Cerebellar cortex (tissue), 1 donor: ENCODE measurements at regions not wholly inside any gene's neighbourhood (a gene's known extent, or its start where the extent isn't known, plus 50 kb on each side); places are given as distances from the start of the nearest gene placed in this dataset.

Experiments
- DNase-seq: peaks from one replicate; pipeline ENCODE4 v3.0.0-alpha.2; 2015; ENCODE audit warnings: low spot score

- no peak for DNase-seq
Measured at GRCh38 chr5:14090755-14091154, 52.4 kb upstream of the TRIO start.

- DNase-seq, result no peak
Measured at GRCh38 chr5:14090290-14090689, 52.9 kb upstream of the TRIO start.

- DNase-seq, result no peak
Measured at GRCh38 chr5:14089198-14089597, 53.9 kb upstream of the TRIO start.

GRCh38 chr5:14086261-14086660, 56.9 kb upstream of the TRIO start:
- DNase-seq, result no peak

GRCh38 chr5:14082973-14083372, 60.2 kb upstream of the TRIO start:
- no peak for DNase-seq

- no peak for DNase-seq
Measured at GRCh38 chr5:14082523-14082922, 60.6 kb upstream of the TRIO start.

- no peak for DNase-seq
Measured at GRCh38 chr5:14081791-14082190, 61.4 kb upstream of the TRIO start.

- no peak for DNase-seq
Measured at GRCh38 chr5:14078716-14079115, 64.4 kb upstream of the TRIO start.

GRCh38 chr5:14077501-14077900, 65.6 kb upstream of the TRIO start:
- no peak for DNase-seq

- DNase-seq, result no peak
Measured at GRCh38 chr5:14076561-14076960, 66.6 kb upstream of the TRIO start.

- no peak for DNase-seq
Measured at GRCh38 chr5:14075937-14076336, 67.2 kb upstream of the TRIO start.

- DNase-seq, result no peak
Measured at GRCh38 chr5:14071433-14071832, 71.7 kb upstream of the TRIO start.

GRCh38 chr5:14069021-14069420, 74.1 kb upstream of the TRIO start:
- DNase-seq, result no peak

GRCh38 chr5:14068136-14068535, 75.0 kb upstream of the TRIO start:
- no peak for DNase-seq

GRCh38 chr5:14066326-14066725, 76.8 kb upstream of the TRIO start:
- DNase-seq, result no peak

GRCh38 chr5:14064841-14065240, 78.3 kb upstream of the TRIO start:
- DNase-seq, result no peak

- no peak for DNase-seq
Measured at GRCh38 chr5:14063691-14064090, 79.5 kb upstream of the TRIO start.

- DNase-seq, result no peak
Measured at GRCh38 chr5:14063138-14063537, 80.0 kb upstream of the TRIO start.

GRCh38 chr5:14062178-14062577, 81.0 kb upstream of the TRIO start:
- DNase-seq, result no peak

- DNase-seq, result no peak
Measured at GRCh38 chr5:14061106-14061505, 82.0 kb upstream of the TRIO start.

GRCh38 chr5:14060218-14060617, 82.9 kb upstream of the TRIO start:
- DNase-seq, result no peak

- DNase-seq, result no peak
Measured at GRCh38 chr5:14059810-14060209, 83.3 kb upstream of the TRIO start.

- DNase-seq, result no peak
Measured at GRCh38 chr5:14057289-14057688, 85.9 kb upstream of the TRIO start.

- no peak for DNase-seq
Measured at GRCh38 chr5:14056039-14056438, 87.1 kb upstream of the TRIO start.
